ENCODE measurements at regions not wholly inside any gene's neighbourhood (a gene's known extent, or its start where the extent isn't known, plus 50 kb on each side); places are given as distances from the start of the nearest gene placed in this dataset.

DNA sequence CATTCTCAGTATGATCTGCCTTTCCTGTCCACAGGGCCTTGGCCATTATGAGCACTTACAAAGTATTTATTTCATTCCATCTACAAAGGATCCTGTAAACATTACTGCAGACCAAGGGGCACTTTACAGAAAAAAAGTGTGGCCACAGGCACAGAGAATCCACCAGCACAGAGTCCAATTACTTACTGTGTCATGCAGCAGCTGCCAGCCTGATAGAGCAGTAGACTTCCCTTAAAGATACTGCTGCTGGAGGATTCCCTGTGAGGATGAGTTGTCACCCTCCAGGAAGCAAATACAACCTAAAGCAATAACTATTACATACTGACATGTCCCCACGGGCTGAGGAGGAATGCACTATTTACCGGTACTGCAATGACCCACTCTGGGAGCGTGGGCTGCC lies 97.1 kb upstream of the COG2 start:
- H3K27ac ChIP-seq: no peak overlapping the region; the same call in 1 of the 2 replicates
- TF ChIP-seq, protein P1, sequence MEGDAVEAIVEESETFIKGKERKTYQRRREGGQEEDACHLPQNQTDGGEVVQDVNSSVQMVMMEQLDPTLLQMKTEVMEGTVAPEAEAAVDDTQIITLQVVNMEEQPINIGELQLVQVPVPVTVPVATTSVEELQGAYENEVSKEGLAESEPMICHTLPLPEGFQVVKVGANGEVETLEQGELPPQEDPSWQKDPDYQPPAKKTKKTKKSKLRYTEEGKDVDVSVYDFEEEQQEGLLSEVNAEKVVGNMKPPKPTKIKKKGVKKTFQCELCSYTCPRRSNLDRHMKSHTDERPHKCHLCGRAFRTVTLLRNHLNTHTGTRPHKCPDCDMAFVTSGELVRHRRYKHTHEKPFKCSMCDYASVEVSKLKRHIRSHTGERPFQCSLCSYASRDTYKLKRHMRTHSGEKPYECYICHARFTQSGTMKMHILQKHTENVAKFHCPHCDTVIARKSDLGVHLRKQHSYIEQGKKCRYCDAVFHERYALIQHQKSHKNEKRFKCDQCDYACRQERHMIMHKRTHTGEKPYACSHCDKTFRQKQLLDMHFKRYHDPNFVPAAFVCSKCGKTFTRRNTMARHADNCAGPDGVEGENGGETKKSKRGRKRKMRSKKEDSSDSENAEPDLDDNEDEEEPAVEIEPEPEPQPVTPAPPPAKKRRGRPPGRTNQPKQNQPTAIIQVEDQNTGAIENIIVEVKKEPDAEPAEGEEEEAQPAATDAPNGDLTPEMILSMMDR (conservative IDR thresholded peaks at IDR 0.05): no peak
- no peak for TF ChIP-seq ZFX (IDR thresholded peaks at IDR 0.05)

DNA sequence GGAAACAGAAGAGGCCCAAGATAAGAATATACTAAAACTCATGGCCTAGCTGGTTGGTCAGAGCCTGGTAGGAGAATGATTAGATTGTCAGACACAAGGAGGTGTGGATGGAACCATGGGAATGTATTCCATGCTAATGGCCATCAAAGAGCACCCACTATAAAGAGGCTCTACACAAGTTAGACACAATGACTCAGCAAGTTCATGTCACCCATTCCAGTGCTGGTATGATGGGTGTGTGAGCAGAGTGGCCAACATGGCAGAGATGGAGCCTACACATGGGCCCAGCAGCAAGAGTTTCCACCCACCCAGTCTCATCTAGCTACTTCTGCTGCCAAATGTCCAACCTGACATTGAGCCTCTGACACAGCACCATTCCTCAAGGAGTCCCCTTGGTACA lies 97.5 kb upstream of the COG2 start:
- TF ChIP-seq, protein P1 (conservative IDR thresholded peaks at IDR 0.05): no peak
- no peak for TF ChIP-seq ZFX (IDR thresholded peaks at IDR 0.05)

DNA sequence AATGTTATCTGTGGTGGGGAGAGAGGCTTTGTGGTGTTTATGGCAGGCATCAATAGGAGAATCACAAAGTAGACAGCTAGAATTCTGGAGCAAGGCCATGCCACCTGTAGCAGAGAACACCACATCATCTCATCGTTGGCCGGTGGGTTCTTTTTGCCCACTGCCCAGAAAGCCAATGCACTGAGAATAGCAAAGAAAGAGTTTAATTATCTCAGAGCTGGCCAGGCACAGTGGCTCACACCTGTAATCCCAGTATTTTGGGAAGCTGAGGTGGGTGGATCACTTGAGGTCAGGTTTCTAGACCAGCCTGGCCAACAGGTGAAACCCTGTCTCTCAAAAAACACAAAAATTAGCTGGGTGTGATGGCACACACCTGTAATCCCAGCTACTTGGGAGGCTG lies 99.2 kb upstream of the COG2 start:
- TF ChIP-seq, protein P1 (conservative IDR thresholded peaks at IDR 0.05): no peak
- no peak for TF ChIP-seq ZFX (IDR thresholded peaks at IDR 0.05)
- no peak overlapping the region for H3K27ac ChIP-seq

More for the DNA sequence above, 97.5 kb upstream of the COG2 start:
- H3K27ac ChIP-seq: no peak overlapping the region

DNA sequence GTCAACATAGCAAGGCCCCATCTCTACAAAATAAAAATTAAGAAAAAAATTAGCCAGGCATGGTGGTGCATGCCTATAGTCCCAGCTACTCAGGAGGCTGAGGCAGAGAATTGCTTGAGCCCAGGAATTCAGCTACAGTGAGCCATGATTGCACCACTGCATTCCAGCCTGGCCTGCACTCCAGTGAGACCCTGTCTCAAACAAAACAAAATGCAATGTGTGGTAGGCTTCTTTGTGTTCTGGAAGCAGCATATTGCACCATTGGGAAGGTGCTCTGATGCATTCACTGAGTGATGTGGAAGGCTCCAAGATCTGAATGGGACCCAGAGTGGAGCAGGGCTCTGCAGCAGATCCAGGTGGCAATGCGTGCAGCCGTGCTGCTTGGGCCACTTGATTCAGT lies 99.6 kb upstream of the COG2 start:
- TF ChIP-seq ZFX (IDR thresholded peaks at IDR 0.05): no peak
- TF ChIP-seq, protein P1 (conservative IDR thresholded peaks at IDR 0.05): no peak
- H3K27ac ChIP-seq: no peak overlapping the region

DNA sequence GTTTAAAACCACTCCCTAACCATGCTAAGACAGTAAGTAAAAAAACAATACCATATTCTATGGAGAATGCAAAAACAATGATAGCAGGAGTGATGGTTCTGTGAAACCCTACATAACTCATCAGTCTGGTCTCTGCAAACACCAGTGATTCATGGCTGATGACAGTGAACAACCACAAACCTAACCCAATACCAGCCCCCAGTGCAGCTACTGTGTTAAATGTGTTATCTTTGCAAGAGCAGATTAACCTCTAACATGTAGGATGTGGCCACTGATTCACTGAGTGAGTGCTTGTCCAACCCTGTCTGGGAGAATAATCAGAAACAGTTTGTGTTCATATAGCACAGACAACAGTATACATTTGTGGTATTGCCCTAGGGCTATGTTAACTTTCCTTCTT lies 100.2 kb upstream of the COG2 start:
- no peak for TF ChIP-seq ZFX (IDR thresholded peaks at IDR 0.05)
- TF ChIP-seq, protein P1 (conservative IDR thresholded peaks at IDR 0.05): no peak
- H3K27ac ChIP-seq: no peak overlapping the region

DNA sequence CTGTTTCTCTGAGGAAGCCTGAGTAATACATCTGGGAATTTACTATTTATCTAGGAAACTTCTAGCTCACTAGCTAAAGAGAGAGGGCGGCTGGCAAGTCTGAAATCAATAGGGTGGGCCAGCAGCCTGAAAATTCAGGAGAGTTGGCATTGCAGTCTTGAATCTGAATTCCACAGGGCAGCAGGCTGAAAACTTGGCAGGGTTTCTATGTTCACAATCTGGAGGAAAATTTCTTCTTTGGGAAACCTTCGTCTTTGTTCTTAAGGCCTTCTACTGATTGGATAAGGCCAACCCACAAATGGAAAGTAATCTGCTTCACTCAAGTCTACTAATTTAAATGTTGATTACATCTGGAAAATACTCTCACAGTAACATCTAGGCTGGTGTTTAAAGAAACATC lies 101.0 kb upstream of the COG2 start:
- no peak for TF ChIP-seq ZFX (IDR thresholded peaks at IDR 0.05)
- TF ChIP-seq, protein P1 (conservative IDR thresholded peaks at IDR 0.05): no peak
- no peak overlapping the region for H3K27ac ChIP-seq

DNA sequence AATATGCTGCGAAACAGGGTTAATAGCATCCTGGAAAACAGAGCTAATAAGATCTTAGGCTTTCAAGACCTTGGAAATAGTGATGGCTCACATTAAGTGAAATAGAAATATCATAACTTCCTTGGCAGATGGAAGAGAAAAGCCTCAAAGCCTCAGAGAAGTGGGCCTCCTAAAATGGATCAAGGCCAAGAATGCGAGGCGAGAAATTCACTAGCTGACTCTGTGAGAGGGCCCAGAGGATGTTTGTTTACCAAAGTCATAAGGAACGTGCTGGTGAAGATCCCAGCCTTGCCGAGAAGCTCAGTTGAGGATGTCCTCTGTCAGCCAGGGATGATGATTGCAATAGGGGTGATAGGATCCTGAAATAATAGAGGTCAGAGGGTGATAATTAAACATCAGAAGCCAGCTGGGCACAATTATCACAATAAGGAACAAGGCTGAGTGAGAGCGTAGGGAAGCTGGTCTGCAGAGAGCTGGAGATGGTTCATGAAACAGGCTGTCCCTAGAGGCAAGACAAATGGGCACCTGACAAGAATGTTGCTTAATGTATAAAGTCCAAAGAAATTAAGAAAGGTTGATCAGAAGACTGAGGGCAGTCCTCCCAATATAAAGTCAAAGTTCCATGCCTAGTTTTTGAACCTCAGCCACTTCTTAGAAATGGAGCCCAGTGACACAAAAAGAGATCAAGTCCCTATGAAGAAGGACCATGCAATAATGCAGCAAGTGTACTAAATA lies 101.7 kb upstream of the COG2 start:
- TF ChIP-seq, protein P1 (conservative IDR thresholded peaks at IDR 0.05): no peak
- TF ChIP-seq ZFX (IDR thresholded peaks at IDR 0.05): no peak
- no peak overlapping the region for H3K27ac ChIP-seq
